ENCODE measurements at regions not wholly inside any gene's neighbourhood (a gene's known extent, or its start where the extent isn't known, plus 50 kb on each side); places are given as distances from the start of the nearest gene placed in this dataset.
"Not testable (repeated sequence)": the region's sequence is repeated elsewhere in the genome, so short reads cannot be mapped to it uniquely, and the experiment has no call there.

- no peak for DNase-seq
These were observed 60.5 kb upstream of the NANOS1 start for GRCh38 chr10:118969014-118969413.

- DNase-seq = no peak
These were observed 58.7 kb upstream of the NANOS1 start for GRCh38 chr10:118970770-118971169.

GRCh38 chr10:118971187-118971586 is 58.3 kb upstream of the NANOS1 start:
- no peak for DNase-seq

- DNase-seq = no peak
These were observed 57.6 kb upstream of the NANOS1 start for GRCh38 chr10:118971876-118972275.

GRCh38 chr10:118973744-118974143 is 55.8 kb upstream of the NANOS1 start:
- no peak for DNase-seq

GRCh38 chr10:118974951-118975350 is 54.6 kb upstream of the NANOS1 start:
- DNase-seq = no peak

- DNase-seq = not testable (repeated sequence)
These were observed 53.3 kb upstream of the NANOS1 start for GRCh38 chr10:118976219-118976618.

GRCh38 chr10:118977022-118977599 is 52.4 kb upstream of the NANOS1 start:
- DNase-seq = peak; percentile 13

- no peak for DNase-seq
These were observed 51.7 kb upstream of the NANOS1 start for GRCh38 chr10:118977835-118978234.

GRCh38 chr10:118978316-118978997 is 51.1 kb upstream of the NANOS1 start:
- no peak for DNase-seq

- DNase-seq = no peak
These were observed 50.5 kb upstream of the NANOS1 start for GRCh38 chr10:118978998-118979350.

GRCh38 chr10:118979661-118980060 is 49.9 kb upstream of the NANOS1 start:
- DNase-seq = no peak

All from NCI-H226 (cell line).